ENCODE measurements at regions not wholly inside any gene's neighbourhood (a gene's known extent, or its start where the extent isn't known, plus 50 kb on each side); places are given as distances from the start of the nearest gene placed in this dataset.
A peak's percentile ranks its signal among the peaks of the same experiment; 100 is the strongest.

- TF ChIP-seq CHD7 (IDR thresholded peaks at IDR 0.05; ENCODE audit: insufficient replicate concordance, low read length) (peak; percentile 54), CTBP2 (IDR thresholded peaks at IDR 0.05; ENCODE audit: borderline replicate concordance, insufficient read depth, insufficient read length, low read length) (no peak)
Observed at GRCh38 chr13:54373211-54373610, 1344.6 kb downstream of the OLFM4 start (continued).

Data from H1 (cell line).